Liver (tissue), 8 donors: ENCODE measurements at regions not wholly inside any gene's neighbourhood (a gene's known extent, or its start where the extent isn't known, plus 50 kb on each side); places are given as distances from the start of the nearest gene placed in this dataset.

ENCODE experiments used
- DNase-seq: peaks from one replicate; pipeline ENCODE4 v3.0.0-alpha.2; 2017; ENCODE audit warnings: low spot score
- H3K27ac ChIP-seq, 2 donors: one replicate each; pipeline ENCODE4 v1.7.0; 2013; ENCODE audit warnings: inconsistent platforms in 2 of 2, low read length in 2 of 2, control low read depth in 1 of 2, low read depth in 1 of 2, mild to moderate bottlenecking in 1 of 2
- H3K27me3 ChIP-seq, 4 donors: one replicate each; pipeline versions ENCODE4 v1.6.1 to v1.7.0; 2013; ENCODE audit warnings: low read length in 3 of 4, inconsistent platforms in 1 of 4, mild to moderate bottlenecking in 1 of 4, moderate library complexity in 1 of 4; ENCODE audit not compliant: control insufficient read depth in 4 of 4, insufficient read depth in 4 of 4
- H3K36me3 ChIP-seq, 4 donors: one replicate each; pipeline versions ENCODE4 v1.6.1 to v1.7.0; 2013; ENCODE audit warnings: low read length in 3 of 4, mild to moderate bottlenecking in 3 of 4, low read depth in 1 of 4, moderate library complexity in 1 of 4; ENCODE audit not compliant: control insufficient read depth in 4 of 4, insufficient read depth in 3 of 4
- H3K4me1 ChIP-seq, 4 donors: one replicate each; pipeline versions ENCODE4 v1.6.1 to v1.7.0; 2013; ENCODE audit warnings: low read length in 3 of 4, mild to moderate bottlenecking in 3 of 4, moderate library complexity in 1 of 4; ENCODE audit not compliant: control insufficient read depth in 4 of 4, insufficient read depth in 4 of 4
- H3K4me3 ChIP-seq, 3 donors: one replicate each; pipeline versions ENCODE4 v1.6.1 to v1.7.0; 2013; ENCODE audit warnings: low read length in 3 of 3, control low read depth in 1 of 3, low read depth in 1 of 3, mild to moderate bottlenecking in 1 of 3
- H3K9ac ChIP-seq, 2 donors: one replicate each; pipeline ENCODE4 v1.7.0; 2013; ENCODE audit warnings: low read length in 2 of 2, mild to moderate bottlenecking in 2 of 2, moderate library complexity in 2 of 2, control low read depth in 1 of 2, low read depth in 1 of 2
- H3K9me3 ChIP-seq, 4 donors: one replicate each; pipeline versions ENCODE4 v1.6.1 to v1.7.0; 2013; ENCODE audit warnings: low read length in 3 of 4; ENCODE audit not compliant: control insufficient read depth in 4 of 4
- ATF3 ChIP-seq: IDR thresholded peaks from 2 replicates; pipeline ENCODE4 v1.6.1; 2016; ENCODE audit warnings: antibody characterized with exemption
- CTCF ChIP-seq: fragments of 150-350 bp; IDR thresholded peaks from 2 replicates; pipeline ENCODE4 v1.5.1; 2017; ENCODE audit warnings: improper control_type of control experiment, low read depth, low read length; ENCODE audit not compliant: missing input control
- EGR1 ChIP-seq, 2 donors: IDR thresholded peaks; 2 replicates each; pipeline ENCODE4 v1.6.1; 2016 to 2018; ENCODE audit warnings: antibody characterized with exemption in 2 of 2, low read depth in 2 of 2
- FOXA2 ChIP-seq: IDR thresholded peaks from 2 replicates; pipeline ENCODE4 v1.6.1; 2016; ENCODE audit warnings: antibody characterized with exemption
- GABPA ChIP-seq, 2 donors: IDR thresholded peaks in 1 of 2; conservative IDR thresholded peaks in 1 of 2; 2 replicates each; pipeline ENCODE4 v1.6.1; 2016; ENCODE audit warnings: antibody characterized with exemption in 2 of 2, mild to moderate bottlenecking in 1 of 2, moderate library complexity in 1 of 2
- MAX ChIP-seq: IDR thresholded peaks from 2 replicates; pipeline ENCODE4 v1.6.1; 2016; ENCODE audit warnings: antibody characterized with exemption
- RAD21 ChIP-seq, 2 donors: IDR thresholded peaks; 2 replicates each; pipeline ENCODE4 v1.6.1; 2016; ENCODE audit warnings: antibody characterized with exemption in 2 of 2, mild to moderate bottlenecking in 2 of 2
- REST ChIP-seq: IDR thresholded peaks from 2 replicates; pipeline ENCODE4 v1.6.1; 2016; ENCODE audit warnings: antibody characterized with exemption, mild to moderate bottlenecking
- SP1 ChIP-seq: IDR thresholded peaks from 2 replicates; pipeline ENCODE4 v1.6.1; 2018; ENCODE audit warnings: antibody characterized with exemption, mild to moderate bottlenecking
- ZBTB33 ChIP-seq: IDR thresholded peaks from 2 replicates; pipeline ENCODE4 v1.6.1; 2016; ENCODE audit warnings: antibody characterized with exemption
- whole genome bisulfite sequencing: extraction: QIAGEN DNeasy Blood & Tissue Kit; methylation state at CpG from one replicate; pipeline ENCODE4 v1.1.7; 2013; 5-methylcytosine and 5-hydroxymethylcytosine counted together
- donor health status: healthy.
- donor health status: healthy.
- donor health status: healthy.
- donor health status: healthy.
- donor health status: healthy.

- Histone ChIP-seq H3K36me3 (no peaks in the 10 kb centered on the region), H3K4me1 (no peaks in the 10 kb centered on the region), H3K4me3 (no peak overlapping the region), H3K27ac (no peak overlapping the region), H3K9ac (no peak overlapping the region), H3K9me3 (no peaks in the 10 kb centered on the region), H3K27me3 (peaks cover 0 to 12% (median 0%) of the 10 kb centered on the region in 4 donors)
- 90% methylated on average over 8 of the region's 8 CpGs for WGBS
- no peak for DNase-seq
- TF ChIP-seq ZBTB33 = no peak
- TF ChIP-seq REST = no peak
- no peak for TF ChIP-seq MAX
- TF ChIP-seq EGR1 (IDR thresholded peaks at IDR 0.05; ENCODE audit: low read depth in 2 of 2) = no peak
- TF ChIP-seq RAD21 (IDR thresholded peaks at IDR 0.05) = no peak
- TF ChIP-seq ATF3 = no peak
- no peak for TF ChIP-seq GABPA (IDR thresholded peaks at IDR 0.05 in 1 of 2, conservative IDR thresholded peaks at IDR 0.05 in 1 of 2)
- no peak for TF ChIP-seq CTCF
These were observed 421.9 kb downstream of the PMP22 start for GRCh38 chr17:14843086-14843795.

GRCh38 chr17:14840616-14841231, 424.4 kb downstream of the PMP22 start:
- no peak overlapping the region for H3K9ac ChIP-seq
- DNase-seq = no peak
- no peaks in the 10 kb centered on the region for H3K9me3 ChIP-seq
- WGBS = 90% methylated on average over 3 of the region's 3 CpGs
- no peaks in the 10 kb centered on the region for H3K4me1 ChIP-seq
- H3K27me3 ChIP-seq = peaks cover 0 to 6% (median 0%) of the 10 kb centered on the region in 4 donors
- no peak overlapping the region for H3K4me3 ChIP-seq
- no peaks in the 10 kb centered on the region for H3K36me3 ChIP-seq
- no peak overlapping the region for H3K27ac ChIP-seq
- no peak for TF ChIP-seq ATF3
- no peak for TF ChIP-seq SP1
- no peak for TF ChIP-seq FOXA2
